Liver (tissue), 8 donors: ENCODE measurements at regions not wholly inside any gene's neighbourhood (a gene's known extent, or its start where the extent isn't known, plus 50 kb on each side); places are given as distances from the start of the nearest gene placed in this dataset.

Experiments used
- DNase-seq: peaks from one replicate; pipeline ENCODE4 v3.0.0-alpha.2; 2017; ENCODE audit warnings: low spot score
- H3K27ac ChIP-seq, 2 donors: one replicate each; pipeline ENCODE4 v1.7.0; 2013; ENCODE audit warnings: inconsistent platforms in 2 of 2, low read length in 2 of 2, control low read depth in 1 of 2, low read depth in 1 of 2, mild to moderate bottlenecking in 1 of 2
- H3K27me3 ChIP-seq, 4 donors: one replicate each; pipeline versions ENCODE4 v1.6.1 to v1.7.0; 2013; ENCODE audit warnings: low read length in 3 of 4, inconsistent platforms in 1 of 4, mild to moderate bottlenecking in 1 of 4, moderate library complexity in 1 of 4; ENCODE audit not compliant: control insufficient read depth in 4 of 4, insufficient read depth in 4 of 4
- H3K36me3 ChIP-seq, 4 donors: one replicate each; pipeline versions ENCODE4 v1.6.1 to v1.7.0; 2013; ENCODE audit warnings: low read length in 3 of 4, mild to moderate bottlenecking in 3 of 4, low read depth in 1 of 4, moderate library complexity in 1 of 4; ENCODE audit not compliant: control insufficient read depth in 4 of 4, insufficient read depth in 3 of 4
- H3K4me1 ChIP-seq, 4 donors: one replicate each; pipeline versions ENCODE4 v1.6.1 to v1.7.0; 2013; ENCODE audit warnings: low read length in 3 of 4, mild to moderate bottlenecking in 3 of 4, moderate library complexity in 1 of 4; ENCODE audit not compliant: control insufficient read depth in 4 of 4, insufficient read depth in 4 of 4
- H3K4me3 ChIP-seq, 3 donors: one replicate each; pipeline versions ENCODE4 v1.6.1 to v1.7.0; 2013; ENCODE audit warnings: low read length in 3 of 3, control low read depth in 1 of 3, low read depth in 1 of 3, mild to moderate bottlenecking in 1 of 3
- H3K9ac ChIP-seq, 2 donors: one replicate each; pipeline ENCODE4 v1.7.0; 2013; ENCODE audit warnings: low read length in 2 of 2, mild to moderate bottlenecking in 2 of 2, moderate library complexity in 2 of 2, control low read depth in 1 of 2, low read depth in 1 of 2
- H3K9me3 ChIP-seq, 4 donors: one replicate each; pipeline versions ENCODE4 v1.6.1 to v1.7.0; 2013; ENCODE audit warnings: low read length in 3 of 4; ENCODE audit not compliant: control insufficient read depth in 4 of 4
- ATF3 ChIP-seq: IDR thresholded peaks from 2 replicates; pipeline ENCODE4 v1.6.1; 2016; ENCODE audit warnings: antibody characterized with exemption
- CTCF ChIP-seq: fragments of 150-350 bp; IDR thresholded peaks from 2 replicates; pipeline ENCODE4 v1.5.1; 2017; ENCODE audit warnings: improper control_type of control experiment, low read depth, low read length; ENCODE audit not compliant: missing input control
- EGR1 ChIP-seq, 2 donors: IDR thresholded peaks; 2 replicates each; pipeline ENCODE4 v1.6.1; 2016 to 2018; ENCODE audit warnings: antibody characterized with exemption in 2 of 2, low read depth in 2 of 2
- FOXA2 ChIP-seq: IDR thresholded peaks from 2 replicates; pipeline ENCODE4 v1.6.1; 2016; ENCODE audit warnings: antibody characterized with exemption
- GABPA ChIP-seq, 2 donors: IDR thresholded peaks in 1 of 2; conservative IDR thresholded peaks in 1 of 2; 2 replicates each; pipeline ENCODE4 v1.6.1; 2016; ENCODE audit warnings: antibody characterized with exemption in 2 of 2, mild to moderate bottlenecking in 1 of 2, moderate library complexity in 1 of 2
- HNF4A ChIP-seq, 2 donors: conservative IDR thresholded peaks; 2 replicates each; pipeline ENCODE4 v1.6.1; 2016; ENCODE audit warnings: antibody characterized with exemption in 2 of 2, mild to moderate bottlenecking in 2 of 2
- JUND ChIP-seq, 2 donors: IDR thresholded peaks; 2 replicates each; pipeline ENCODE4 v1.6.1; 2016; ENCODE audit warnings: antibody characterized with exemption in 2 of 2
- MAX ChIP-seq: IDR thresholded peaks from 2 replicates; pipeline ENCODE4 v1.6.1; 2016; ENCODE audit warnings: antibody characterized with exemption
- NR2F2 ChIP-seq: IDR thresholded peaks from 2 replicates; pipeline ENCODE4 v1.6.1; 2016; ENCODE audit warnings: antibody characterized with exemption
- RAD21 ChIP-seq, 2 donors: IDR thresholded peaks; 2 replicates each; pipeline ENCODE4 v1.6.1; 2016; ENCODE audit warnings: antibody characterized with exemption in 2 of 2, mild to moderate bottlenecking in 2 of 2
- REST ChIP-seq: IDR thresholded peaks from 2 replicates; pipeline ENCODE4 v1.6.1; 2016; ENCODE audit warnings: antibody characterized with exemption, mild to moderate bottlenecking
- RXRA ChIP-seq, 2 donors: IDR thresholded peaks; 2 replicates each; pipeline ENCODE4 v1.6.1; 2017 to 2018; ENCODE audit warnings: antibody characterized with exemption in 2 of 2, mild to moderate bottlenecking in 1 of 2
- SP1 ChIP-seq: IDR thresholded peaks from 2 replicates; pipeline ENCODE4 v1.6.1; 2018; ENCODE audit warnings: antibody characterized with exemption, mild to moderate bottlenecking
- TAF1 ChIP-seq: conservative IDR thresholded peaks from 2 replicates; pipeline ENCODE4 v1.6.1; 2016; ENCODE audit warnings: antibody characterized with exemption, mild to moderate bottlenecking
- YY1 ChIP-seq: IDR thresholded peaks from 2 replicates; pipeline ENCODE4 v1.6.1; 2016; ENCODE audit warnings: antibody characterized with exemption, mild to moderate bottlenecking
- ZBTB33 ChIP-seq: IDR thresholded peaks from 2 replicates; pipeline ENCODE4 v1.6.1; 2016; ENCODE audit warnings: antibody characterized with exemption
- WGBS: extraction: QIAGEN DNeasy Blood & Tissue Kit; methylation state at CpG from one replicate; pipeline ENCODE4 v1.1.7; 2013; 5-methylcytosine and 5-hydroxymethylcytosine counted together
- donor health status: healthy.
- donor health status: healthy.
- donor health status: healthy.
- donor health status: healthy.
- donor health status: healthy.

GRCh38 chr1:94362466-94363058 lies 55.6 kb upstream of the ABCD3 start:
- no peak for TF ChIP-seq RAD21 (IDR thresholded peaks at IDR 0.05)
- no peak for TF ChIP-seq CTCF
- TF ChIP-seq GABPA (IDR thresholded peaks at IDR 0.05 in 1 of 2, conservative IDR thresholded peaks at IDR 0.05 in 1 of 2), result no peak
- no peak for TF ChIP-seq NR2F2
- TF ChIP-seq HNF4A (conservative IDR thresholded peaks at IDR 0.05), result no peak
- no peak for TF ChIP-seq ATF3
- no peak for TF ChIP-seq MAX
- TF ChIP-seq TAF1, result no peak
- Histone ChIP-seq H3K36me3 (no peaks in the 10 kb centered on the region), H3K4me3 (no peak overlapping the region), H3K9ac (no peak overlapping the region), H3K27me3 (no peaks in the 10 kb centered on the region), H3K9me3 (no peaks in the 10 kb centered on the region), H3K4me1 (peaks cover 0 to 22% (median 10%) of the 10 kb centered on the region in 4 donors), H3K27ac (no peak overlapping the region)
- 92% methylated on average over 4 of the region's 4 CpGs for WGBS
- no peak for DNase-seq

- no peak for TF ChIP-seq FOXA2
- no peak for TF ChIP-seq ATF3
- TF ChIP-seq YY1, result no peak
- TF ChIP-seq JUND (IDR thresholded peaks at IDR 0.05), result no peak
- no peak for TF ChIP-seq MAX
- TF ChIP-seq NR2F2, result no peak
- no peak for TF ChIP-seq SP1
- TF ChIP-seq HNF4A (conservative IDR thresholded peaks at IDR 0.05), result no peak
- no peak for TF ChIP-seq GABPA (IDR thresholded peaks at IDR 0.05 in 1 of 2, conservative IDR thresholded peaks at IDR 0.05 in 1 of 2)
- no peak for TF ChIP-seq ZBTB33
- no peak for TF ChIP-seq EGR1 (IDR thresholded peaks at IDR 0.05; ENCODE audit: low read depth in 2 of 2)
- TF ChIP-seq CTCF, result no peak
- TF ChIP-seq REST, result no peak
- TF ChIP-seq RXRA (IDR thresholded peaks at IDR 0.05), result no peak
- TF ChIP-seq TAF1, result no peak
- DNase-seq, result no peak
- Histone ChIP-seq H3K4me1 (peaks cover 0 to 41% (median 26%) of the 10 kb centered on the region in 4 donors), H3K9me3 (no peaks in the 10 kb centered on the region), H3K27me3 (no peaks in the 10 kb centered on the region), H3K27ac (no peak overlapping the region), H3K9ac (no peak overlapping the region), H3K36me3 (no peaks in the 10 kb centered on the region), H3K4me3 (no peak overlapping the region)
- 91% methylated on average over 10 of the region's 10 CpGs for WGBS
Observed at GRCh38 chr1:94358630-94359599, 59.3 kb upstream of the ABCD3 start.
